Islet of Langerhans (tissue), 1 donor: ENCODE measurements at regions not wholly inside any gene's neighbourhood (a gene's known extent, or its start where the extent isn't known, plus 50 kb on each side); places are given as distances from the start of the nearest gene placed in this dataset.
"Not testable (repeated sequence)": the region's sequence is repeated elsewhere in the genome, so short reads cannot be mapped to it uniquely, and the experiment has no call there.

ENCODE experiments used
- FAIRE-seq: peaks from one replicate; lab custom pipeline; 2011; peaks lifted over from hg19 to GRCh38; lab: Jason Lieb, UNC

DNA sequence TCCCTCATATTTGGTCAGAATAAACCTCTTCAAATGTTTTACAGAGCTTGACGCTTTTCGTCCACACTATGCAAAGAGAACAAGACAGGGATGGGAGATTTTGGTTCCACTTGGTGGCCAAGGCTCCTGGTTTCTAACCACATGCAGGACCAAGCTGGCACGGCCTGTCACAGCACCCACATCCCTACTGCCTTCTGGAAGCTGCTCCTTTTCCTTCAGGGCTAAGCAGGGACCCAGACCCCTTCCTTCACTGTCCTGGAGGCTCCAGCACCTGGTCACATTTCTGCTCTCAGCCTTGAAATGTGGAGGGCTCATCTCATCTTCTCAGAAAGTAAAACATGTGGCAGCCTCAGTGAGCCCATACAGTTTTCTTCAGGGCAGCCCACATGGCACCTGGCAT, 50.4 kb upstream of the ARHGEF7 start:
- FAIRE-seq = no peak

DNA sequence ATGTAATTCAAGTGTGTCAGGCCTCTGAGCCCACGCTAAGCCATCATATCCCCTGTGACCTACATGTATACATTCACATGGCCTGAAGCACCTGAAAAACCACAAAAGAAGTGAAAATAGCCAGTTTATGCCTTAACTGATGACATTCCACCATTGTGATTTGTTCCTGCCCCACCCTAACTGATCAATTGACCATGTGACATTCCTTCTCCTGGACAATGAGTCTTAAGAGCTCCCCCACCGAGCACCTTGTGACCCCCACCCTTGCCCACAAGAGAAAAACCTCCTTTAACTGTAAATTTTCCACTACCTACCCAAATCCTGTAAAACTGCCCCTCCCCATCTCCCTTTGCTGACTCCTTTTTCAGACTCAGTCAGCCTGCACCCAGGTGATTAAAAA, 52.1 kb upstream of the ARHGEF7 start:
- FAIRE-seq = no peak

DNA sequence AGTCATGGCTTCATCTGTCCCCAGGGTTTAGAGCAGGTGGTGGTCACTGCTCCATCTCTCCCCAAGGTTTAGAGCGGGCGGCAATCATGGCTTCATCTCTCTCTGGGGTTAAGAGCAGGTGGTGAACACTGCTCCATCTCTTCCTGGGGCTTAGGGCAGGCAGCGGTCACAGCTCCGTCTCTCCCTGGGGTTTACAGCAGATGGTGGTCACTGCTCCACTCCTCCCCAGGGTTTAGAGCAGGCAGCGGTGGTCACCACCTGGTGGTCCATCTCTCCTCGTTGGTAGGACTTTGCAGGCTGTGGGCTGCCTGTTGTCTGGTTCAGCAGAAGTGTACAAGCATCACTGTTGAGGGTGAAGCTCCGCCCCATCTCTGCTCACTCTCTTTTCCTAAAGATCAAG, 52.8 kb upstream of the ARHGEF7 start:
- no peak for FAIRE-seq

DNA sequence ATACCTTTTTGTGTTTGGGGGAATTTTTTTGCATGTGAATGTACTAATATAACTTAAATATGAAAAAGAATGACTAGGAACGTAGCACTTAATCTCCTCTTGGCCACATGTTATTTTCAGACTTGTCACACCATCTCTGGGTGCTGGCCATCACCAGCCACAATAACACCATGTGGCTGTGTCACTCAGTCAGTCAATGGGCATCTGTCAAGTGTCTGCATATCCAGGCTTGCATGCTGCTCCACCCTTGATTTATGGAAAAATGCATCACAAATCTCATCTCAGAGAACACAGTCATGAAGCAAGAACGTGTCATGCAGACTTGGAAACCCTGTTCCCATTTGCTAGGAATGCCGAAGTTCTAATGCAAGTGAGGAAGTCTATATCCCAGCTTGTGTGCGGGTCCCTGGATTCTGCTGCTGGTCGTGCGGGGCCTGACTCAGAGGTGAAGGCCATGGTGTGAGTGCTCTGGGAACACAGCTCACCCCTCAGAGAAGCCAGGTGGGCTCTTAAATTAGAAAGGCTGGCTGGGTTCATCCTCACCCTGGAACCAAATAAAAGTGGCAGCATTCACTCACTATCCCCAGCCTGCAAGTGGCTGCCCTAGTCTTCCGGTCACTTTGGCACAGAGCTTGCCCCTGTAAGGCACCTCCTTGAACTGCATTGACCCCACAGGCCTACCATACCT, 53.6 kb upstream of the ARHGEF7 start:
- FAIRE-seq = no peak

DNA sequence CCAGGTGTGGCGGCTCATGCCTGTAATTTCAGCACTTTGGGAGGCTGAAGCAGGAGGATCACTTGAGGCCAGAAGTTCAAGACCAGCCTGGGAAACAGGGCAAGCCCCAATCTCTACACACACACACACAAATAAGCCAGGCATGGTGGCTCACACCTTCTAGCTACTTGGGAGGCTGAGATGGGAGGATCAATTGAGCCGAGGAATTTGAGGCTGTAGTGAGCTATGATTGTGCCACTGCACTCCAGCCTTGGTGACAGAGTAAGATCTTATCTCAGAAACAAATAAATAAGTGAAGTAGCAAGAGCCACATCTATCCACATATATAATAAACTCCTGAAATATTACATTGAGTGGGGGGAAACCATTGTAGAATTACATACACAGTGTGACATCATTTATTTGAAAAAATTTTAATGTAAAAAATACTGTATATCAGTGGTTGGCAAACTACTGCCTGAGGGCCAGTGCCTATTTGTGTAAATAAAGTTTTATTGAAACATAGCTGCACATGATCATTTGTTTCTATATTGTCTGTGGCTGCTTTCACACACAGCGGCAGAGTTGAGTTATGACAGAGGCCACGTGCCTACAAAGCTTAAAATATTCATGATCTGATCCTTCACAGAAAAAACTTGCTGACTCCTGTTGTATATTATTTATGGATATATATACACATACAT, 54.7 kb upstream of the ARHGEF7 start:
- FAIRE-seq = no peak

DNA sequence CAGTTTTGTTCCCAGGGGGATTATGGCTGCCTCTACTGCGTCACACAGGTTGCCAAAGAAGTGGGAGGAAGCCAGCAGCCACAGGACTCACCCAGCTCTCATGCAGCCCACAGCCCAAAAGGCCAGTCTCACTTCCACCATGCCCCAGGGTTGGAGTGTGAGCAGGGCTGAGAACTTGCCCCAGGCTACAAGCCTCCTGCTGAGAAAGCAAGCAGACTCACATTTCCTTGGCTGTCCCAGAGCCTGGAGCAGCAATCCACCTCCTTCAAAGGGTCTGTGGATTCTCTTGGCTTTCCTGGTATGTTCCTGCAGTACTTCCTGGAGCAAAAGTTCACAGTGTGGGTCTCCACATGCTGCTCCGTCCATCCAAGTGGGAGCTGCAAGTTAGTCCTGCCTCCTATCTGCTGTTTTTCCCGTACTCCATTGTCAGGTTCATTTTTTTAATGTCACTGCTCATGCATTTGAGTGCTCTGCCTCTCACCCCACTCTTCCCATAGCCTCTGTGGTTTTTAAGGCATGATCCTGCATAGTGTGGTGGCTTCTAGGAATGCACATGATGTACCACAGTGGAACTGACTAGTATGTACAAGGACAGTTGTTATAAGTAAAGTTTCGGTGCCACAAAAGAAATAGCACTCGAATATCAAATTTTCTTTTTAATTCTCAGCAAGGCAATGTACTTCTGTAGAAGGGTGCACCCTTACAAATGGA, 56.2 kb upstream of the ARHGEF7 start:
- no peak for FAIRE-seq

DNA sequence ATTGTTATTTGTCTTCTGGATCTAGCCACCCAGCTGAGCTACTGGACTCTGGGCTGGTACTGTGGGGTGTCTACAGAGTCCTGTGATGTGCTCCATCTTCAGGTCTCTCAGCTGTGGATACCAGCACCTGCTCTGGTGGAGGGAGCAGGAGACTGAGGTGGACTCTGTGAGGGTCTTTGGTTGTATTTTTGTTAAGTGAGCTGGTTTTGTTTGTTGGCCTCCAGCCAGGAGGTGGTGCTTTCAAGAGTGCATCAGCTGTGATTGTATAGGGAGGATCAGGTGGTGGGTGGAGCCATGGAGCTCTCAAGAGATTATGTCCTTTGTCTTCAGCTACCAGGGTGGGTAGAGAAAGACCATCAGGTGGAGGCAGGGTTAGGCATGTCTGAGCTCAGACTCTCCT, 56.8 kb upstream of the ARHGEF7 start:
- not testable (repeated sequence) for FAIRE-seq

DNA sequence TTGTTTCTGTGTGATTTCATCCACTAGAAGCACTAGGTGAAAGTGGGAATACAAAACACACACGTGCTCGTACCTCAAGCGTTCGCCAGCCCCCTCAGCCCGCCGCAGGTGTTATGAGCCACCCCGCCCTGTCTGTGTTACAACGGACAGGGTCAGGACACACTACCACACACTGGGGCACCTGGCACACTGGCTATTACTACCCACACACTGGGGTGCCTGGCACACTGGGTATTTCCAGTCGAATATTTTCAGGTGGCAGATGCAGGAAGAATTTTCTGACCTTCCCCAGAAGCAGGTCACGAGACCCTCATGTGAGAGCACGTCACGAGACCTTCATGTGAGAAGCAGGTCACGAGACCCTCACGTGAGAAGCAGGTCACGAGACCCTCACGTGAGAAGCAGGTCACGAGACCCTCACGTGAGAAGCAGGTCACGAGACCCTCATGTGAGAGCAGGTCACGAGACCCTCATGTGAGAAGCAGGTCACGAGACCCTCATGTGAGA, 63.3 kb upstream of the ARHGEF7 start:
- FAIRE-seq = not testable (repeated sequence)

DNA sequence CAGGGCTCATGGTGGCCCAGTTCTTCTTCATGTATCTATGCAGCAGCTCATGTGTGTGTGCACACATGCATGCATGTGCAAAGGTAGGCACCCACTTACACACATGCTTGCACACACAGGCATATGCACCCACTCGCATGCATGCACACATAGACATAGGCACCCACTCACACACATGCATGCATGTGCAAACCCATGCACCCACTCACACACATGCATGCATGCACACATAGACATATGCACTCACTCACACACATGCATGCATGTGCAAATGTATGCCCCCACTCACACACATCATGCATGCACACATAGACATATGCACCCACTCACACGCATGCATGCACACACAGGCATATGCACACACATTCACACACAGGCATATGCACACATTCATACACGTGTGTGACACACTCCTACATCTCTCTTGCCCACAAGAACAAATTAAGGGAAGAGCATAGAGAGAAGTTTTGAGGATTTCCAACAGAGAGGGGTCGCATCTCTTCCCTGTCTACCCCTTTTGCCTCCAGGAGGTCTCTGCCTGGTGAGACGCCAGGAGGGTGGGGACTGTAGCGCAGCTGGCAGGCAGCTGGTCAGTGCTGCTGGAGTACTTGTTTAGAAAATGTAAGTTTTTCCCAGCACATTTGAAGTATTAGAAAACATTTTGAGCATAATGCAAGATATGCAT, 63.9 kb upstream of the ARHGEF7 start:
- no peak for FAIRE-seq

DNA sequence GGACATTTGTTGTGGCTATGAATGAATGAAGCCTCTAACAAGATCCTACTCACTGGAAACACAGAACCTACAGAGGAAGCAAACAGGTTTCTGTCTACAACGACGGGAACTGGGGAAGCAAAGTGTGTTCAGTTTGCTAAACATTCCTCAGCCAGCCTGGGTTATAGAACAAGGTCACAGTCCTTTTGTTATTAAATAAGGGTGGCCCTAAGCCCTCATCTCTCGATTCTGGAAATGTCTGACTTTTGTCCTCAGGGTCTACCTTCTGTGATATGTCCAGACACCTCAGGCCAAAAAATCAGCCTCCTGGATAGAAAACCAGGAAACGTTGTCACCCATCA, 64.6 kb upstream of the ARHGEF7 start:
- FAIRE-seq = no peak

DNA sequence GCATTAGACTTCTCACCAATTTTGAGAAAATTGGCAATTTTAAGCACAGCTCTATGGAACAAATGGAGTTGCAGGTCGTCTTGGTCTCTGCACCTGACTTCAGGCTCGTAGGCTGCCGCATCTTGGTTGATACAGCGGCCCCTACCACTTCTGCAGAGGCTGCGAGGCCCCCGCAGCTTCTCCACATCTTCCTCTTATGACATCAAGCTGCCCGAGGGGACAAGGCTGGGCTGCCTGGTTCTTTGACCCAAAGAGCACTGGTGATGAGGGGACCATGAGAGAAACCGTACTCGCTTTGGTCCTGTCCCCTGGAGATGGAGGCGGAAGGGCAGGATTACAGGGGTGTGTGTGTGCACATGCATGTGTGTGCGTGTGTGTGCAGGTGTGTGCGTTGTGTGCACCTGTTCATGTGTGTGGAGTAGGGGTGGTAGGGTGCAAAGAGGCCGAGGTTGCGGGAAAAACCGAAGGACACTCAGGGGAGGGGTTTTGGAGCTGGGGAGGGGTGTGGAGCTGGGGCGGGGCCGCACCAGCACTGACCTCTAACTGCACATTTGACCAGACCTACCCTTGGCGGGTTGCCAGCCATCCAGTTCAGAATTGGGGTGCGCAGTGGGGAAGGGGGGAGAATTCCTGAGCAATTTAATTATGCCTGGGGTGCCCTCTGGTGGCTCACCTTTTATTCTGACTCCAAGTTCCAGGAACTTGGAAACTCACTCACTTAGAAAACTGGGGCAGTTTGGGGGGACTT, 65.1 kb upstream of the ARHGEF7 start:
- no peak for FAIRE-seq

DNA sequence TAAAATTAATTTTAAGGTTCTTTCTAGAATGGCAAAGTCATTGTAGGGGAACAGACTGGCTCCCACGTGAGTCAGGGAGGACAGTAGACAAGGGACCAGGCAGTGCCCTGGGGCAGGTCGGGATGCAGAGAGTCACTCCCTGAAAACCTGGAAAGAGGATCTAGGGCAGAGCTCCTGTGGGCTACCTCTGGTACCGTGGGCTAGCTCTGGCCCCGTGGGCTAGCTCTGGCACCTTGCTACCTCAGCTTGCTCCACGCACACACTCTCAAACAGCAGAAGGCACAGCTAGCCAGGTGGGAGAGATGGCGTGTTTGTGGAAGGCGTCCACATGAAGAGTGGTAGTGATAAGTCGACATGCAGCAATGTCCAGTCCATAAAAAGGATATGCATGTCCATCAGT, 66.7 kb upstream of the ARHGEF7 start:
- no peak for FAIRE-seq

DNA sequence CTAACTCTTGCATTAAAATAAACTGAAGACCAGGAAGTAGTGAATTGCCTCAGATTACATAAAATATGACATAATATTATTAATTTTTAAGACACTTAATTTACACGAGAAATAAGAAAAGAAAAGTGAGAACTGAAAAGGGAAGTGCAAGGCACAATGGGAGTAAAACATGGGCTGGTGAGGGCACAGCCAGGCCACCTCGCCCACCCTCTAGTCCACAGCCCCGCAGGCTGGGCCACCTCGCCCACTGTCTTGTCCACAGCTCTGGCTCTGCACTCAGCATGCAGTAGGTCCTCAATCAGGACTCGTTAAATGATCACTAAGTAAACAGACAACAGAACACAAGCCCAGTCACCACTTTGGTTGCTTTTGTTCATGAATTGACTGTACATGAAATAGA, 67.8 kb upstream of the ARHGEF7 start:
- no peak for FAIRE-seq

DNA sequence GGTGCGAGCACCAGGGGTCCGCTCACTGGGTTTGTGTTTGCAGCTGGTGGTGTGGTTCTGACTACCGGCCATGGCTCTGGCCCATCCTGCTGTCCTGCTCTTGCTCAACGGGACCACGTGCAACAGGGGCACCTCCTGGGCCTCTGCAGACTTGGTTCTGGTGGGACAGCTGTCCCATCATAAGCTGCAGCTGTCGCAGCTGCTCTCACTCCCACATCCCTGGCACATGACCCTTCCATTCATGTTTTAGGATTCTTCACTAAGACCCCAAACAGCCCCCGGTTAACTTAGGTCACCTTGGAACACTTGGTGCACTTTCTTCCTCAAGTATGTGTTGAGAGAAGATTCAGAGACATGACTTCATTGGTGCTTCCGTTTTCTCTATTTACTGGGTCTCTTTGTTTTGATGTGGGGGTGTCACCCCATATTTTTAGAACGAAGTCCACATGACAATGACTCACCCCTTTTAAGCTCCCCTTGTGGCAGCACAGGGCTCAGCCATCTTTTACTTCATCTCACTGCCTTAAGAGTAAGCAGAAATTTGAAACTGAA, 68.4 kb upstream of the ARHGEF7 start:
- FAIRE-seq = no peak

DNA sequence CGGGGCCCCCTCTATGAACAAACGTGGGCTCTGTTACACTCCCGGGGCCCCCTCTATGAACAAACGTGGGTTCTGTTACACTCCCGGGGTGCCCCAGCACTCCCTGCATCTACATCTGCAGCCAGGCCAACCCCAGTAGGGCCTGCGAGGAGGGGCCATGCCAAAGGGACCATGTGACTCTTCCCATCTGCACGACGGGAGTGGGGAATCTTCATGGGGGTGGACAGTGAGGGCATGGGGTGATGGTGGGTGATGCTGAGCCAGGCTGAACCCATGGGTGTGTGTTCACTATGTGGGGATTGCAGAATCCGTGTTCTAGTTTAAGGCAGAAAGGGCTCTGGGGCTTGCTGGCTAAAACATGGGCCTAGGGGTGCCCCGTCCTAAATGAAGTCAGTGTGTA, 69.9 kb upstream of the ARHGEF7 start:
- no peak for FAIRE-seq

DNA sequence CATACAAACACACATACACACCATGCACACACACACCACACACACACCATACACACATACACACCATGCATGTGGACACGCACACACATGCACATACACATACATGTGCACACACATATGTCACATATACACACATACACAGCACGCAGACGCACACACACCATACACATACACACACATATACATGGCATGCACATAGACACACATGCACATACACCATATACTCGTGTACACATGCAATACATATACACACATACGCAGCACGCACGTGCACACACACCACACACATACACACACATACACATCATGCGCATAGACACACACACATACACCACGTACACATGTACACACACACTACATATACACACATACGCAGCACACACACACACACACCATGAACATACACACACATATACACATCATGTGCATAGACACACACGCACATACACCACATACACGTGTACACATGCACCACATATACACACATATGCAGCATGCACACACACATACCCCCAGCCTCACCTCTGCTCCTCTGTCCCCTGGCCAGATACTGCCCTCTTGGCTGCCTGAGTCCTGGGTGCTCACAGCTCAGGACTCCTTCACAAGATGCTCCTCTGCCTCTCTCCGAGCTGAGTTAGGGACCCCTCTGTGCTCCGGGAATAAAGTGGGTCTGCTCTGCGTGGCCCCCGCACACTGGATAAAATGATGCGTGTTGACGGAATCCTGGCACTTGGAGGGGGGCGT, 70.9 kb upstream of the ARHGEF7 start:
- no peak for FAIRE-seq

DNA sequence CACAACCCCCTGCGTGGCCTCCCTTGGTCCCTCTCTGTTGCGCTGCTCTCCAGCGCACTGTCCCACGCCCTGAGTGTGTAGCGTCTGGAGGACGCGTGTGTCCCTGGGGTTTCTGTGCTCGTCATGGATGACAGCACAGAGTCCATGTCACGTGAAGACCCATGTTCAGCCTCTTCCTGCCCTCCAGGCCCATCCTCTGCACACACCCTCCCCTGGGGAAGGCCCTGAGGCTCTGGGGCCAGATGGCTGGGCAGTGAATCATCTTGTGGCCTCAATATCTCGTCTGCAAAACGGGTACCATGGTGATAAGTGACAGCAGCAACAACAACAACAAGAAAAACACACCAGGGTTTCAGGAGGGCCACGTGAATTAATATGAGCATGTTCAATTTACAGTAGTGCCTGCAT, 71.5 kb upstream of the ARHGEF7 start:
- no peak for FAIRE-seq

DNA sequence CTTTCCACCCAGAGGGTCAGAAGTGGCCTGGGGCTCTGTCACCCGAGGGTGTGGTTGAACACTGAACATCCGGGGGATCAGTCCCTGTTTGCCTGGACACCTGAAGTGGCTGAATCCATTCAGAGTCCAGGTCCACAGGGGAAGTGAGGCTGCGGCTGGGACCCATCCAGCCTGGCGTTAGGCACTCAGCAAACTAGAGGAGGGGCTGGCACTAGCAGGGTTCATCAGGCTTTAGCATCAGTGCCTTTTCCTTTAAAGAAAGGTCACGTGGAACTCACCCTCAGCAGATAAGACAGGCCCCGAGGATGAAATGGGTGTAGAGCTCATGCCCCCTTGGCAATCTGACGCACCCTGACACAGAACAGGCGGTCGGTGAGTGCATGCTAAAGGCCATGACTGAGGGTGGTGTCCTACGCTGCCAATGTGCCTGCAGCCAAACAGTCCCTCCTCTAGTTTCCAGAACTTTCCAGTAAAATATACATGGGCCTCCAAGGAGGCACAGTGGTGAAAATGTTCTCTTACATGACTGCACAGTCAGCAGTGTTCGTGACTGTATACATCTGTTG, 72.4 kb upstream of the ARHGEF7 start:
- FAIRE-seq = no peak

DNA sequence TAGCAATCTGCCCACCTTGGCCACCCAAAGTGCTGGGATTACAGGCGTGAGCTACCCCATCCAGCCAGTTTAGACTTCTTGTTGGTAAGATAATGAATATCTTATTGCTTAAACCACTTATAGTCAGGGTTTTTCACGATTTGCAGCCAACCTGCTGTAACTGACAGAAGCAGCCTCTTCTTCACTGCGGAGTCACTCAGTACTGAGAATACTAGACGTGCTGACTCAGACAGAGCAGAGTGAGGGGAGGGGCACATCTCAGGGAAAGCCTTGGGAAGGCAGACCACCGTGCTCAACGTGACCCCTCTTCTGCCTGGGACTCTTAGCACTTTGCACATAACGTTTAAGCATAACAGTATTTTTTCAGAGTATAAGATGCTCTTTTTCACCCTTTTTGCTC, 74.3 kb upstream of the ARHGEF7 start:
- FAIRE-seq = no peak

DNA sequence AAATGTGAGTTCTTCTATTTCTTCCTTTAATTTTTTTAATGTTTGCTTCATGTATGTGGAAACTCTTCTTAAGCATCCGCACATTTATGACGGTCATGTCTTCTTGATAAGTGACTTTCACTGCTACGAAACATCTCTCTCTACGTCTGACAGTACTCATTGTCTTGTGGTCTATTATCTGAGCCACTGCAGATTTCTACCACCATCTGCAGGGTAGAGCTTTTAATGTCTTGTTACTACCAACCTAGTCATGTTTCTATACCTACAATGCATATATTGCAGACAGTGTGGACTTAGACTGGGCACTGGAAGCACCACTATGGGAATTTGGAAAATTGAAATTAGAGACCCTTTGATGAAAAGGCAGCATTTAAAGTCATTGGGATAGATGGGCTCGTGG, 75.4 kb upstream of the ARHGEF7 start:
- no peak for FAIRE-seq

DNA sequence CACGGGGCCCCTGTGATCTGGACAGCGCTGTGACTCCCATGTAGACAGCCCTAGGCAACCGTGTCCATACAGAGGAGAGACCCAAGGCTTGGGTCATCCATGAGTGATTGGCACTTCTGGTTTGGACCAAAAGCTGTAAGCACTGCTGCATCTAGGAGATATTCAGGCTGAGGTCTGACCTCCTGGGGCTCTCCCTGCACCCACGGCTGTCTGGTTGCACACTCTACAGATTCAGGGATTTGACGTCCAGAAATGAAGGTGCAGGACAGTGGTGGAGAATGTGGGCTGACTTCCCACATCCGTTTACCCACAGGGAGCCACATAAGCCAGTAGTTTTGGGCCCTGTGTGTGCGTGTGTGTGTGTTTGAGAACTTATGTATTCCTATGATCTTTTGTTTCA, 76.2 kb upstream of the ARHGEF7 start:
- FAIRE-seq = no peak
